Hepatocyte (in vitro differentiated cells): ENCODE measurements at regions not wholly inside any gene's neighbourhood (a gene's known extent, or its start where the extent isn't known, plus 50 kb on each side); places are given as distances from the start of the nearest gene placed in this dataset.

ENCODE experiments used
- CTCF ChIP-seq: fragments of 200-600 bp; sonication (generic); IDR thresholded peaks from 2 replicates; pipeline ENCODE4 v1.5.1; 2016; ENCODE audit warnings: antibody characterized with exemption, mild to moderate bottlenecking; ENCODE audit not compliant: poor library complexity
- EZH2 ChIP-seq: fragments of 200-600 bp; sonication (generic); IDR thresholded peaks from 2 replicates; pipeline ENCODE4 v1.6.1; 2016; ENCODE audit warnings: antibody characterized with exemption, mild to moderate bottlenecking, borderline replicate concordance

- no peak for TF ChIP-seq EZH2
- TF ChIP-seq CTCF = no peak
These were observed 308.8 kb upstream of the DMRT1 start for GRCh38 chr9:532707-533106.
